ENCODE measurements at regions not wholly inside any gene's neighbourhood (a gene's known extent, or its start where the extent isn't known, plus 50 kb on each side); places are given as distances from the start of the nearest gene placed in this dataset.

GRCh38 chr18:64253222-64253621, 104.3 kb upstream of the LINC00305 start:
- TF ChIP-seq CTCF (IDR thresholded peaks at IDR 0.05) (no peak), POLR2A (IDR thresholded peaks at IDR 0.05) (no peak)
